GM21576 (cell line): ENCODE measurements at regions not wholly inside any gene's neighbourhood (a gene's known extent, or its start where the extent isn't known, plus 50 kb on each side); places are given as distances from the start of the nearest gene placed in this dataset.
"Not testable (repeated sequence)": the region's sequence is repeated elsewhere in the genome, so short reads cannot be mapped to it uniquely, and the experiment has no call there.

ENCODE experiments used
- ATAC-seq: cut with Tn5 transposase; IDR thresholded peaks from one replicate; pipeline ENCODE4 v1.9.1; 2021; ENCODE audit warnings: mild to moderate bottlenecking, moderate library complexity; ENCODE audit not compliant: unreplicated experiment

DNA sequence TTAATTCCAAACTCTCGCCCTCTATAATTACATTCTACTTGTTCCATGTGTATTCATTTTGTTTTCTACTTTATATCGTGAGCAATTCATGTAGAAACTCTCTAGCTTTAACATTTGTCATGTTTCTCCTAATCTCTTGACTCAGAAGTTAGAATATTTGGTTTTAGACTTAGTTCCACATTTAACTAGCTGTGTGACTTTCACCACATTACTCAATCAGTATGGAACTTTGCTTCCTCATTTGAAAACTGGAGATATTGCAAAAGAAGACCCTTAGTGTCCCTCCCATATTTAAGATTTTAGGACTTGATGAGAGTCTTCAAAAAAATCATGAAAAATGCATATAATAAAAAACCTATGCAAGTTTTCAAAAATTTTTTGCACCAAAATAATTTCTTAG lies 447.5 kb downstream of the GXYLT1 start:
- no peak for ATAC-seq

DNA sequence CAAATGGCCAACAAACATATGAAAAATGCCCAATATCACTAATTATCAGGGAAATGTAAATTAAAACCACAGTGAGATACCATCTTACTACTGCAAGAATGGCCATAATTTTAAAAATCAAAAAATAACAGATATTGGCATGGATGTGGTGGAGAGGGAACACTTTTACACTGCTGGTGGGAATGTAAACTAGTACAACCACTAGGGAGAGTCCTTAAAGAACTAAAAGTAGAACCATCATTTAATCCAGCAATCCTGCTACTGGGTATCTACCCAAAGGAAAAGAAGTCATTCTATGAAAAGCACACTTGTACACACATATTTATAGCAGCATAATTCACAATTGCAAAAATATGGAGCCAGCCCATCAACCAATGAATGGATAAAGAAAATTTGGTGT lies 459.7 kb downstream of the GXYLT1 start:
- ATAC-seq = no peak

DNA sequence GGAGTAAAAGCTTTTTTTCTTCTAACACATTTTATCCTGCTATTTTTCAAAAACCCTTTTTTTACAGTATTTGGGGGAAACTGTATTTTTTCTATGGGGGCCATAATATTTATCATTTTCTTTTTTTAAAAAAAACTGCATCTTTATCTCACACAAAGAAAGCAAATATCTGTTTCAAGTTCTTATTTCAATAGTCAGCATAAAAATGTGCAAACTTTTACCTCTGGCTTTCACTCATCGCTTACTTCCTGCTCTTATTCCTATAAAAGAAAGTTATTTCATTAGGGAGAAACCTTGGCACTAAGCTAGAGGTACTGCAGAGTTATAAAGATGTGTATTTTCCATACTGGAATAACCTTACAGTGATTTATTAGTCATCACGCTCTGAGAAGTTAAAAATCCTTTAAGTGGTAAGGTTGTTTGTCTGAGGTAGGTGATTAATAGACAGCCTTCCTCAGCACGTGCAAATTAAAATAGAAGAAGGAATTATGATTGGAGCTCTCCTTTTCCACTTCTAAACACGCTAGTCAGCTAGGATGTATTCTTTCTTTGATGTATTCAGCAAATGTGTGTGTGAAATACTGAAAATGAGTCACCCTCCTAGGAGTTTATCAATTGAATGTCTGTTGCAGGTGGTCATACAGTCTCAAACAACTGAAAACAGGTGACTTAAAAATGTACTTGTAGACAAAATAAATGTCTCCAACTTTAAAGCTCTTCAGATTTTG lies 461.0 kb downstream of the GXYLT1 start:
- no peak for ATAC-seq

DNA sequence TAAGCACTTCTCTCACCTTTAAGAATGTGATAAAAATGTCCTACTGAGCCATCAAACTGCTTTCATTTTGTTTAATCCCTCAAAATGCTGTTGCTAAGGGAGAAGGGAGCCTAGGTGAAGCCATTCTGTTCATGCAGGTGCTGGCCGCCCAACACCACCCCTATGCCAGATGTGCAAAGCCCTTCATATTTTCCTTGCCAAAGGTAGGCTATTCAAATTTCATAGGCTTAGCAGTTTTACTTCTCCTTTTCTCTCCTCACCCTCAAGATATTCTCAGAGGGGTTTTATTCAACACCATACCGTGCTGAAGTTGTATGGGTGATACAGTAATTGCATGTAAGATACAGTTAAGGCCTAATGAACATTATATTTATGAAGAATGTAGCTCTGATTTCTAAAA lies 461.7 kb downstream of the GXYLT1 start:
- peak; percentile 73 for ATAC-seq

DNA sequence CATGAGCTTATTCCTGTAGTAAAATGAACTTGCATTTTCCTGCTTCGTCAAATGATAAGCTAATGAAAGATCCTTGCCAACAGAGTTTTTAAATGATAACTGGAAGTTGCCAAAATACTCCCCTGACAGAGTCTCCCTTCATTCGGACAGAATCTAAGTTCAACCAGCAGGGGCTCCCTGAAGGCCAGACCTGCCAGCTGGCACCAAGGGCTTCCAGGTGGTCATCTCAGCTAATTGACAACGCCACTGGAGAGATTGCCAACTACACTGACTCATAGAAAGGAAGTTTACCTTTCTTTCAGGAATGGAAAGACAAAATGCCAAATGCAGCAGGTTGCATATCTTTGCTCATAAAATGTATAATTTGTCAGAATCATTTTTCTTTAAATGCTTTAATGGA lies 462.8 kb downstream of the GXYLT1 start:
- no peak for ATAC-seq

DNA sequence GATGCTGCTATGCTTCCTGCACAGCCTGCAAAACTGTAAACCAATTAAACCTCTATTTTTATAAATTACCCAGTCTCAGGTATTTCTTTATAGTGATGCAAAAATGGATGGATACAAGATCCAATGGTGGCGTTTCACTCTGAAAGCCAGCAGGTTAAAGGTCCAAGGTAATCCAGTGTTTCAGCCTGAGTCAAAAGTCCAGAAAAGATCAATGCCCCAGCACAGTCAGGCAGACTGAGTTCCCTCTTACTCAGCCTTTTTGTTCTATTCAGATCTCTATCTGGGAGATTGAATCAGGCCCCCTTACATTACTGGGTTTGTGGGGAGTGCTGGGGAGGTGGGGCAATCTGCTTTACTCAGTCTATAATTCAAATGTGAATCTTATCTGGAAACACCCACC lies 464.5 kb downstream of the GXYLT1 start:
- no peak for ATAC-seq

DNA sequence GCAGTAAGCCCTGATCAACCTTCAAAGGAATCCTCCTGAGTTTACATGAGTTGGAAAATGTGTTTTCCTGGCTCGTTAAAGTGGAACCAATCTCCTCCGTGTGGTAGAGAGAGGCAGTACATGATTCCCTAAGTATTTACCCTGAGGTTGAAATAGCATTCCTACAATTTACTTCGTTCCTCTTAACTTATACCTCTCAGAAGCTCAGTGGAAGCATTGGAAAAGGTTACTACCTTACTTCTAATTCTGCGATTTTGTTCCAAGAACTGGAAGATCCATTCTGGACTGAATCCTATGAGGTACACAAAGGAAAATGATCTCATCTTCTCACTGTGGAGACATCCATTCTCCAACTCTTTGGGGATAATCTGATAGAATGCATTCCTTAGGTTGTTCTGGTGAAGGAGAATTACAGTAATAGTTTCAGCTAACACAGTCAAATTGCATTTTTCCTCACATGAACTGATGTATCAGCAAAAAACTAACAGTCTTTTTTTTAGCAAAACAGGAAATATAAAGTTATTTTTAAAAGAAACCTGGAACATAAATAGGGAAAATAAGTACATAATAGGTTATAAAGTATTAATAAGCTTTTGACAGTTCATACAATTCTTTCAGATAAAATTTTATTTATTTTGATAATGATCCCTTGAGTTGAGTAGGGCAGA lies 475.6 kb downstream of the PDZRN4 start:
- ATAC-seq = no peak

DNA sequence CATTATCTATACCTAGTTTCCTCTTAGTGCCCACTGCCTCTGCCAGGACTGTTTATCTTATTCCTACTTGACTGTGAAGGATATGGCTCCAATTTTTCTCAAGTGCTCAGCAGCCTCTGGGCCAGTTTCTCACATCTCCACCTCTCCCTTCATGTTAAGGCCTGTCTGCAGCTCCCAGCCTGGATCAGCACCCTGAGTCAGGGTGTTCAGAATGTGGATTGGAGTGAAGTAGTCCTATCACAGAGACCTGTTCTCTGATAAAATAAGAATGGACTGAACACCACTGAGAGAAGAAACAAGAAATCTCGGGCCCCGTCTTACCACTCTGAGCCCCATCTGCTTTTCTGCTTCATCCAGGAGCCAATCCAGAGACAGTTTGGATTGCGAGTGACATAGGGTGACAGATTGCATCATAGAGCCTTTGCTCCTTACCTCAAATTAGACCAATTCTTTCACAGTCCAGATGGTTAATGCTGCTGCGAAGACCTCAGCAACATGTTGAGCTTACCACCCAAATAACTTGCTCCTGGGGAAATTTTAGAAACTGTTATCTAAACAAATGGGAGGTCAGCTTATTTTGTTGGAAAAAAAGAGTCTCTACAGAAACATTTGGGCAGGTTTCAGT lies 473.1 kb downstream of the PDZRN4 start:
- no peak for ATAC-seq

DNA sequence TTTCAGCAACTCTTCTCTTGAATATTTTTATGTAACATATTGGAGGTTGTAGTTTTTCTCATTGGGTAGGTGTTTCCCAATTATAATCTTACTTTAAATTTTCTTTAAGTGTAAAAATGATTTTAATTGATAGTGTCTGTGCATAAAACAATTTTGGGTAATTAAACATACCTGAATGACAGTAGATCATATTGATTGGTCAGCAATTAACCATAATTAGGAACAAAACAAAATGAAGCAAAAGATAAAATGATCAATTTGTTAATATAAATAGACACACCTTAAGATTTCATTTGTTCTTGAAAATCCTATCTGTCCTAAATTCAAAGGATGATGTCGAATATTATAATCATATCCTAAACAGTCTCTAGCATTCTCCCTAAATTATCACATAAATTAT lies 468.3 kb downstream of the PDZRN4 start:
- no peak for ATAC-seq

DNA sequence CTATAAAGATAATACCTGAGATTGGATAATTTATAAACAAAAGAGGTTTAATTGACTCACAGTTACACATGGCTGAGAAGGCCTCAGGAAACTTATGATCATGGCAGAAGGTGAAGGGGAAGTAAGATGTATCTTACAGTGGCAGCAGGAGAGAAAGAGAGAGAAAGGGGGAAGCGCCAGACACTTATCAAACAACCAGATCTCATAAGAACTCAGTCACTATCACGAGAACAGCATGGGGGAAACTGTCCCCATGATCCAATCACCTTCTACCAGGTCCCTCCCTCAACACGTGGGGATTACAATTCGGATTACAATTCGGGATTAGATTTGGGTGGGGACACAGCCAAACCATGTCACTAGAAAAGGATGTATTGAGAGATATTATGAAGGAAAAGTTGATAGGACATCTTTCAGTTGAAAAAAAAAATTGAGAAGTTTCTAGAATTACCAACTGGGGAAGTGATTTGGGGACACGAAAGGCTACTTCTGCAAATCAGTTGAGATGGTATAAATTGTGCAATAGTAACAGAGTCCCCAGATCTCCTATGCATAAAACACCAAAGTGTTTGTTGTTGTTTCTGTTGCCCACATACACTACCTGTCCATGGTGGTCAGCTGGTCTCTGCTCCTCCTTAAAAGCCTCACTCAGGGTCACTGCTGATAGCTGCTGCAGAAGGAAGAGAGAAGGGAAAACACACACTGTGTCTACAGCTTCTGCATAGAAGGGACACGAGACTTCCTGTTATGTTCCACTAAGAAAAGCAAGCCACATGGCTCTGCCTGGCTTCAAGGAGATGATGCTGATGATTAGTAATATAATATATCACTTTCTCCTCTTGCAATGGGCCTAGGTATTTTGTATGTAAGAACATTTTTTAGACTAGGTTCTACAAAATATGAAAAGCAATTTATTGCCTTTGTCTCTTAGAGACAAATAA lies 465.5 kb downstream of the PDZRN4 start:
- no peak for ATAC-seq

DNA sequence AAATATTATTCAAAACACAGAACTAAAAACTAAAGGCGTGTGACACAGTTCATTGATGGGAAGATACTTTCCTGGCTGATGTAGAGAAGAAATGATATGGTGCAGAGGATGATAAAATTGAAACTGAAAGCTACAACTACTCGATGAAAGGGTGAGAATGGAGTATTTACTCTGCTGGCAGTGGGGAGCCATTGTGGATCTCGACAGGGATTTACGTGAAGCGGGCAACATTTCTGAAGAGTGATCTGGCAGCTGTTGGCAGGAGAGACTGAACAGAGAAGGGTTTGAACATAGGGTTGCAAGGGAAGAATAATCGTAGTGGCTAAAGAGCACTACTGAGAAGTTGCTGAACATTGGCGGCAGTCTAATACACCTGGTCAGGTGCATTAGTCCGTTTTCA lies 464.9 kb downstream of the PDZRN4 start:
- ATAC-seq = no peak

DNA sequence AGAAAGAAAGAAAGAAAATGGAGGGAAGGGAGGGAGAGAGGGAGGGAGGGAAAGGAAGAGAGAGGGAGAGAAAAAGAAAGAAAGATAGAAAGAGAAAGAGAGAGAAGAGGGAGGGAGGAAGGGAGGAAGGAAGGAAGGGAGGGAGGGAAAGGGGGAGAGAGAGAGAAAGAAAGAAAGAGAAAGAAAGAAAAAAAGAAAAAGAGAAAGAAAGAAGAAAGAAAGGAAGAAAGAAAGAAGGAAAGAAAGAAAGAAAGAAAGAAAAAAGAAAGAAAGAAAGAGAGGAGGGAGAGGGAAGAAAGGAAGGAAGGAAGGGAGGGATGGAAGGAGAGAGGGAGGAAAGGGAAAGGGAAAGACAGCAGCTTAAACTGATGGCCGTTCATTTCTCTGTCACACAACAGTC lies 457.5 kb downstream of the PDZRN4 start:
- no peak for ATAC-seq

DNA sequence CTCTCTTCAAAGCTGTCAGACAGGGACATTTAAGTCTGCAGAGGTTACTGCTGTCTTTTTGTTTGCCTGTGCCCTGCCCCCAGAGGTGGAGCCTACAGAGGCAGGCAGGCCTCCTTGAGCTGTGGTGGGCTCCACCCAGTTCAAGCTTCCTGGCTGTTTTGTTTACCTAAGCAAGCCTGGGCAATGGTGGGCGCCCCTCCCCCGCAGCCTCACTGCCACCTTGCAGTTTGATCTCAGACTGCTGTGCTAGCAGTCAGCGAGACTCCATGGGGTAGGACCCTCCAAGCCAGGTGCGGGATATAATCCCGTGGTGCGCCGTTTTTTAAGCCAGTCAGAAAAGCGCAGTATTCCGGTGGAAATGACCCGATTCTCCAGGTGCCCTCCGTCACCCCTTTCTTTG lies 454.7 kb downstream of the PDZRN4 start:
- not testable (repeated sequence) for ATAC-seq

DNA sequence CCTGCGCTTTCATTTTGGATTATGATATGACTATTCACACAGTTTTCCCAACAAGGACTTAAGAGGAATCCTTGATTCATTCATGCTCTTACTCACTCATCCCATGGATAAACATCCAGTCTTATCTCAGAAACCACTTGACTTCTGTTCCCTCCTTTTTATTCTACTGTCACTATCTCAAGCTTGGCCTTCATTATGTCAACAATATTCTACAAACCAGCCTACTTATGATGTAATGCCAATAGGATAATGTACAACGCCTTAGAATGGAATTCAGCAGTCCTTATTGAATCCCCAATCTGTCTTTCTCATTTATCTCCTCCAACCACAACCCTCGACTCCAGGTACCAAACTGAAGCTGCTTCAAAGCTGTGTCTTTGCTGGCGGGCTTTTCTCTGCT lies 448.5 kb downstream of the PDZRN4 start:
- ATAC-seq = no peak

DNA sequence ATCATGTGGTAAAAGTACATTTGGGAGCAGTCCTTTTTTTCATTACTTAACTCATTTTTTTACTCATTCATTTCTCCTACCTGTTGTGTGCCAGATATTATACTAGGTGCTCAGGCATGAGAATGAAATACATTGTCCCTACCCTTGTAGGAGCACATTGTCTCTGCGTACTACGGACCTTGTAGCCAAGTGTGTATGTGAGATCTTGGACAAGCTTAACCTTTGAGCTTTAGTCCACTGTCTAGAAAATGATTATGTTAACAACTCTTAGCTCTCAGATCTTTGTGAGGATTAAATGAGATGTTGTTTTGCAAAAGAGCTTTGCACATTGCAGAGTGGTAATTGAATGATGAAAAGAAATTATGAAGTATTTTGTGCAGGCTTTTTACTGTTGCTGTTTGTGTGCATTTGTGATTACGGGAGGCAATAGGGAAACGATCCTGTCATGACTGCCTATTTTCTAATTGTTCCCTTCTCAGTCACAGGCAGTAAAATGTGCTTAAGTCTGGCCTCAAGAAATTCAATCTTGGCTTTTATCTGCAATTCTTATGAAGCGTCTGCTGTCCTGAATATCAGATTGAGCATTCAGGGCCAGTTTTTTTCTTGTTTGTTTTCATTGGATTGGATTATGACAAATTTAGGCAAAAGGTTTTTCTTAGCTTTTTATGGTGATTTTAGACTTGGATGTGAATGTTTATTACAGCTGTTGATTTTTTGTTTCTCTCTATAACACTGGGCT lies 447.7 kb downstream of the PDZRN4 start:
- ATAC-seq = no peak

DNA sequence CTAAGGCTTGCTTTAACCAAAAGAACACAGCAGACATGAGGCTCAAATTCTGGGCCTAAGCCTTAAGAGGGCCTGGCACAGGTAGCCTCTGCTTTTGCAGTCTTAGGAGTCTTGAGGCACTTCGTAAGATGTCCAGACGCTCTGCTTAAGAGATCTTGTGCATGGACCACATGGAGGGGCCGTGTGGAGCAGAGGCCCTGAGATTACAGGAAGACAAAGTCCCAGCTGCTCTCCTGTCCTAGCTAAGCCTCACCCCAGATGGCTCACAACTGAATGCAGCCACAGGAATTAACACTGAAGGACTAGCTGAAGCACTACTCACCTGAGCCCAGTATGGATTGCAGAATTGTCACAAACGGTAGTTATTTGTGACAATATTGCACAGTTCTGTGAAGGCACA lies 446.0 kb downstream of the PDZRN4 start:
- ATAC-seq = no peak

DNA sequence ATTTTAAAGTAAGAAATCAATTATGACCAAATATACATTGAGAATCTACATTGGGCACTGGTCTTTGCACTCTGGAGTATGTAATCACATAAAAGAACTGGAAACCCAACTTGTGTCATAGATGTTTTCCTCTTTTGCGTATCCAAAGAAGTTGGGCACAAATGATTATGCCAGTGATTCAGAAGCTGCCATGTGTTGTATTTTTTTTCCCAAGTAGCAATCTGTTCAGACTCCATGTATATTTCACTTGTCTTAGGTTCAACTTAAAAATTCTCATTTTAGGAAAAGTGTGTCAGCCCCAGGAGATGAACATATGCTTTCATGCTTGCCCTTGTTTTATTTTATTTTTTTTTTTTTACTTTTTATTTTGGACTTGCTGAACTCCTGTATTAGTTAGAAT lies 441.5 kb downstream of the PDZRN4 start:
- ATAC-seq = no peak

DNA sequence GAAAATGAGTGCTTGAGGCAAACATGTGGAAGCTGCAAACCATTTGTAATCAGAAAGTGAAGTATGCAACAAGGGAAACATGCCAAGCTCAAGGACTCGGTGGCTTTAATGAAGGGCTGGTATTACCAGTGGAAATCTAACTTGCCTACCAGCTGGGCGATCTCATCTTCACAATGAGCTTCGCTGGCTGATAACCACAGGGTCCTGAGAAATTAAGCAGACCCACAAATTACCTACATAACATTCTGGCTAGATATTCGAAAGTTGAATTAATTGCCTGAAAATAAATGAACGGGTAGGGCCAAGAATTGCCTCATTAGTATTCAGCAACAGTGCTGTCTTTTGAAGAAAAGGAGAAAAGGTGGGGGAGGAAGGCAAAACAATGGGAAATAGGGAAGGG lies 439.4 kb downstream of the PDZRN4 start:
- no peak for ATAC-seq

DNA sequence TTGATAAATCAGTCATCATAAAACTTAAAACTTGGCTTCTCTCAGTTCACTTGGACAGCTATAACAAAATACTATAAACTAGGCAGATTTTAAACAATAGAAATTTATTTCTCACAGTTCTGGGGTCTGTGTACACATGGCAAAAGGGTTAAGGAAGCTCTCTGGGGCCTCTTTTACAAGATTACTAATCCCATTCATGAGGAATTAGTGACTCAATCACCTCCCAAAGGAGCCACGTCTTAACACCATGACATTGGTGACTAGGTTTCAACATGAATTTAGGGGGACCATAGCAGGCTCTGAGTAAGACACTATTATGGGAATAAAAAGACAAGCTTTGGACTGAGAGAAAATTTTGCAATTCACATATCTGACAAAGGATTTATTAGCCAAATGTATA lies 436.5 kb downstream of the PDZRN4 start:
- ATAC-seq = no peak
